ENCODE measurements at regions not wholly inside any gene's neighbourhood (a gene's known extent, or its start where the extent isn't known, plus 50 kb on each side); places are given as distances from the start of the nearest gene placed in this dataset.

- TF ChIP-seq CTCF (IDR thresholded peaks at IDR 0.05), result no peak
- no peak for TF ChIP-seq EZH2 (IDR thresholded peaks at IDR 0.05; ENCODE audit: borderline replicate concordance, insufficient read depth, low read depth, low read length, poor library complexity, severe bottlenecking)
These were observed 1751.2 kb downstream of the SI start for GRCh38 chr3:163327086-163327485.

All from B cell (primary cell).